Lower lobe of right lung (tissue), 2 donors: ENCODE measurements at regions not wholly inside any gene's neighbourhood (a gene's known extent, or its start where the extent isn't known, plus 50 kb on each side); places are given as distances from the start of the nearest gene placed in this dataset.

ENCODE experiments used
- ATAC-seq, 2 donors: fragments of 200-7000 bp; cut with Tn5 transposase; one replicate each; pipeline ENCODE4 v1.9.1; 2020 to 2022; ENCODE audit warnings: mild to moderate bottlenecking in 2 of 2, moderate library complexity in 2 of 2
- DNase-seq: peaks from one replicate; pipeline ENCODE4 v3.0.0-alpha.2; 2020
- H3K27ac ChIP-seq: fragments of 200-600 bp; one replicate; pipeline ENCODE4 v1.8.0; 2022
- H3K27me3 ChIP-seq: fragments of 200-600 bp; one replicate; pipeline ENCODE4 v1.8.0; 2022; ENCODE audit warnings: low read depth
- H3K36me3 ChIP-seq: fragments of 200-600 bp; one replicate; pipeline ENCODE4 v1.8.0; 2022; ENCODE audit warnings: mild to moderate bottlenecking
- H3K4me1 ChIP-seq: fragments of 200-600 bp; one replicate; pipeline ENCODE4 v1.8.0; 2022
- H3K4me3 ChIP-seq: fragments of 200-600 bp; one replicate; pipeline ENCODE4 v1.8.0; 2022; ENCODE audit warnings: mild to moderate bottlenecking
- H3K9me3 ChIP-seq: fragments of 200-600 bp; one replicate; pipeline ENCODE4 v1.8.0; 2022
- intact Hi-C: fragments of 100-400 bp; cut with DNase I; formaldehyde crosslinking; loops from one replicate; pipeline ENCODE4 v1.11.0; 2022
- TF ChIP-seq, protein P1 (sequence below): fragments of 200-600 bp; IDR thresholded peaks from one replicate; pipeline ENCODE4 v1.8.0; 2022; ENCODE audit warnings: antibody characterized with exemption, mild to moderate bottlenecking
- donor health status: DM: no; HTN: yes; CAD: no; lungs with severe emphysema.

DNA sequence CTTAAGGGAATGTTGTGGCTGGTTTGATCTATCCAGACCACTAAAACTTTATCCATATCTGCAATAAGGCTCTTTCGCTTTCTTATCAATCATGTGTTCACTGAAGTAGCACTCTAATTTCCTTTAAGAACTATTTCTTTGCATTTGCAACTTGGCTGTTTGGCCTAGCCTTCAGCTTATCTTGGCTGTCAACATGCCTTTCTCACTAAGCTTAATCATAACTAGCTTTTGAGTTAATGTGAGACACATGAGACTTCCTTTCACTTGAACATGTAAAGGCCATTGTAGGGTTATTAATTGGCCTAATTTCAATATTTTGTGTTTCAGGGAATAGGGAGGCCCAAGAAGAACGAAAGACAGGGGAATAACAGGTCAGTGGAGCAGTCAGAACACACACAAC is 124.7 kb downstream of the TNFSF18 start:
- Histone ChIP-seq H3K4me1 (no peaks in the 10 kb centered on the region), H3K4me3 (no peak overlapping the region), H3K27ac (no peak overlapping the region), H3K36me3 (no peaks in the 10 kb centered on the region), H3K9me3 (no peaks in the 10 kb centered on the region), H3K27me3 (no peaks in the 10 kb centered on the region)
- ATAC-seq: no peak
- no peak for DNase-seq
- intact Hi-C loops: no loop called here
- TF ChIP-seq, protein P1, sequence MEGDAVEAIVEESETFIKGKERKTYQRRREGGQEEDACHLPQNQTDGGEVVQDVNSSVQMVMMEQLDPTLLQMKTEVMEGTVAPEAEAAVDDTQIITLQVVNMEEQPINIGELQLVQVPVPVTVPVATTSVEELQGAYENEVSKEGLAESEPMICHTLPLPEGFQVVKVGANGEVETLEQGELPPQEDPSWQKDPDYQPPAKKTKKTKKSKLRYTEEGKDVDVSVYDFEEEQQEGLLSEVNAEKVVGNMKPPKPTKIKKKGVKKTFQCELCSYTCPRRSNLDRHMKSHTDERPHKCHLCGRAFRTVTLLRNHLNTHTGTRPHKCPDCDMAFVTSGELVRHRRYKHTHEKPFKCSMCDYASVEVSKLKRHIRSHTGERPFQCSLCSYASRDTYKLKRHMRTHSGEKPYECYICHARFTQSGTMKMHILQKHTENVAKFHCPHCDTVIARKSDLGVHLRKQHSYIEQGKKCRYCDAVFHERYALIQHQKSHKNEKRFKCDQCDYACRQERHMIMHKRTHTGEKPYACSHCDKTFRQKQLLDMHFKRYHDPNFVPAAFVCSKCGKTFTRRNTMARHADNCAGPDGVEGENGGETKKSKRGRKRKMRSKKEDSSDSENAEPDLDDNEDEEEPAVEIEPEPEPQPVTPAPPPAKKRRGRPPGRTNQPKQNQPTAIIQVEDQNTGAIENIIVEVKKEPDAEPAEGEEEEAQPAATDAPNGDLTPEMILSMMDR: no peak

DNA sequence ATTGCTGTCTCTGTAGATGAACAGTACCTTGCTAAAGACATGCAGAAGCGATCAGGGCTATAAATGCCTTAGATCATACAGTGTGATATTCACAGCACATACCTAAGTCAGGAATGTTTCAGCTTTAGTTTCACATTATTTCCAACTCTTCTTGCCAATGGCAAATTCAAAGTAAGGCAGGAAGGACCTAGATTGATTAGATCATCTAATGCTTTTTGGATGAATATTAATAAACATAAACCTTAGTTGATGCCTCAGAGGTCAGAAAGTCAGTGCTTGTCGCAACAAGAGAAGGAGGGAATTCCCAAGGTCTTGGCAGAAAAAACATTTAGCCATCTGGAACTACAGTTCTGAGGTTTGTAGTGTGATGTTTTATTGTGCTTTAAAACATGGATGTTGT is 122.3 kb downstream of the TNFSF18 start:
- Histone ChIP-seq H3K27ac (no peak overlapping the region), H3K27me3 (no peaks in the 10 kb centered on the region), H3K9me3 (no peaks in the 10 kb centered on the region), H3K36me3 (no peaks in the 10 kb centered on the region), H3K4me3 (no peak overlapping the region), H3K4me1 (no peaks in the 10 kb centered on the region)
- TF ChIP-seq, protein P1: no peak
- intact Hi-C loops: no loop called here
- DNase-seq (no peak), ATAC-seq (no peak)

DNA sequence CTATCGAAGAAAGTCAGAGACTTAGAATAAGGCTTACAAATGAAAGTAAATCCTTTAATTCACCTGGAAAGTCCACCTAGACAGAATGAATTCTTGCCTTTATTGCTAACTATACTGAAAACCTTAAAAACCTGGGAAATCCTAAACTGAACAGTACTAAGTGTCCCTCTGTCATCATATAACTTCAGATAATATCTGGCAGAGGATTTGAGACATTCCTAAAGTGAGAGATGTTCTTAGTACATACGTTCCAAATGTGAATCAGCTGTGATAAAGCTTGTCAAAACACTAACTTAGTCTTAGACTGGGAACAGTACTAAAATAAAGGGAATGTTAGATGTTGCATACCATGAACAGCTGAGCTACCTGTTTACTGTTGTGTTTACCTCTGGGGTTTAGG is 121.7 kb downstream of the TNFSF18 start:
- TF ChIP-seq, protein P1: no peak
- intact Hi-C loops: no loop called here
- Histone ChIP-seq H3K27ac (no peak overlapping the region), H3K4me3 (no peak overlapping the region), H3K9me3 (no peaks in the 10 kb centered on the region), H3K4me1 (peaks cover 5% of the 10 kb centered on the region), H3K27me3 (no peaks in the 10 kb centered on the region), H3K36me3 (no peaks in the 10 kb centered on the region)
- DNase-seq: no peak
- ATAC-seq: no peak

DNA sequence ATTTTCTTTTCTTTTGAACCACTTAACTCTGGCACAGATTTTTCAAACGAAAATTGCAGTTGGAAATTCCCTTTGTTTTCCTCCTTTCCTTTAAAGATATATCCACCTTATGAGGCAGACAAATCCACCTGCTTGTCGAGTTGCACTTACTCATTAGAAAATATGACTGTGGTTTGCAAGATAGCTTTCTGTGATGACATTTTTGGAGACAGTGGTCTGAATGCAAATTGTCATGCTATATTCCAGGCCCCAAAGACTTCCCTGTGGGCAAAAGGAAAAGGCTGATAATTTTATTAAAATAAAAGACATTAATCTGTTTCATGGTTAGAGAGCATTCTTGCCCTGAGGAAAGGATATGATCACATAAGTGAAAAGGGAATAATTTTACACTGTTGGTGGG is 120.6 kb downstream of the TNFSF18 start:
- H3K9me3 ChIP-seq: no peaks in the 10 kb centered on the region
- TF ChIP-seq, protein P1: no peak
- no peaks in the 10 kb centered on the region for H3K27me3 ChIP-seq
- no peak for DNase-seq
- H3K4me1 ChIP-seq: peaks cover 14% of the 10 kb centered on the region
- H3K27ac ChIP-seq: no peak overlapping the region
- no peak overlapping the region for H3K4me3 ChIP-seq
- H3K36me3 ChIP-seq: no peaks in the 10 kb centered on the region
- intact Hi-C loops: no loop called here
- ATAC-seq: no peak

DNA sequence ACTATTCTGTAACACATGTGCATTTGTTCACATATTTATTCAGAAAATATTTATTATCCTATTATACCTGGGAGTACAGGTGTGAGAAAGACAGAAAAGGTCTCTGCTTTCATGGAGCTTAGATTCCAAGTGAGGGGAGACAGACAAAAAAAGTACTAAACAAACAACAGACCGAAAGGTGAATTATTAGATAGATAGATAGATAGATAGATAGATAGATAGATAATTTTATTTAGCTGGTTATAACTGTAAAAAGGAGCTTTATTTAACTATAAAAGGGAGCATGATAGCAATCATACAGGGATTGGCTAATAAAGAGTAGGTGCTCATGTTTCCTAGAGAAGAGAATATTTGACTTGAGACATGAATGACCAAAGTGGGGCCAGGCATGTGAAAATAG is 119.4 kb downstream of the TNFSF18 start:
- Histone ChIP-seq H3K36me3 (no peaks in the 10 kb centered on the region), H3K27ac (no peak overlapping the region), H3K4me3 (no peak overlapping the region), H3K27me3 (no peaks in the 10 kb centered on the region), H3K9me3 (no peaks in the 10 kb centered on the region), H3K4me1 (peaks cover 14% of the 10 kb centered on the region)
- intact Hi-C loops: no loop called here
- ATAC-seq (no peak), DNase-seq (no peak)
- TF ChIP-seq, protein P1: no peak

DNA sequence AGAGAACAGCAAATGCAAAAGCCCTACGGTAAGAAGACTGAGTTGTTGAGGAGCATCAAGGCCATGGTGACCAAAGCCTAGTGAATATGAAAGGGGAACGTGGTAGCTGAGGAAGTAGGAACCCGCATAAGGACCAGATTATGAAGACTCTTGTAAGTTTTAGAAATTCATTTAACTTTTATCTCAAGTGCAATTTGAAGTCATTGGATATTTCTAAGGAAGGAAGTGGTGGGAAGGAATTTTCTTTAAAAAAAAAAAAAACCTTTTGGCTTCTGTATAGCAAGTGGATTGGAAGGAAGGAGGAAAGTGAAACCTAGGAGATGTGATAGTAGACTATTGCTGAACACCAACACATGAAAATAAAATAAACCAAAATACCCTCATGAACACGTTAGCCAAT is 119.0 kb downstream of the TNFSF18 start:
- DNase-seq (no peak), ATAC-seq (no peak)
- no peak overlapping the region for H3K4me3 ChIP-seq
- no peaks in the 10 kb centered on the region for H3K36me3 ChIP-seq
- no peaks in the 10 kb centered on the region for H3K27me3 ChIP-seq
- TF ChIP-seq, protein P1: no peak
- H3K27ac ChIP-seq: no peak overlapping the region
- intact Hi-C loops: no loop called here
- H3K4me1 ChIP-seq: peaks cover 14% of the 10 kb centered on the region
- H3K9me3 ChIP-seq: no peaks in the 10 kb centered on the region
